NCI-H748 (cell line): ENCODE measurements at regions not wholly inside any gene's neighbourhood (a gene's known extent, or its start where the extent isn't known, plus 50 kb on each side); places are given as distances from the start of the nearest gene placed in this dataset.

Experiments used
- DNase-seq: peaks from one replicate; lab custom pipeline; 2025; ENCODE audit not compliant: unreplicated experiment; lab: John Stamatoyannopoulos, UW

DNA sequence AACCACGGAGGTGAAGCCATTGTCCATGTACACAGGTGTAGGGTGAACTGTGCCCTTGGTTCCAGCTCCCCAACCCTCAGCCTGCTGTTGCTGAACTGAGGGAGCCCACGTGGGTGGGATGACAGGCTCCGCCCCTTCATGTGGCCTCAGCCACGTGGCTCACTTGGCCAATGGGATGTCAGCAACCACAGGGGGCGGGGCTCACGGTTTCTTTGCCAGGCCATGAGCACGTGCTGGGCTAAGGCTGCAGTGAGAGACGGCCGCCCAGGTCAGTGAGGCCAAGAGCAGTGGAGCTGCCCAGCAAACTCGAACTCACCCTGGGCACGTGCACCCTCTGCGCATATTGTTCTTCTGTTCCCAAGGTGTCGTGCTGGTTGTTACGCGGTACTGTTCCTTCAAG is 282.6 kb downstream of the IRF8 start:
- no peak for DNase-seq

GRCh38 chr16:86184185-86184584 is 285.2 kb downstream of the IRF8 start:
- DNase-seq: no peak

GRCh38 chr16:86185089-86185488 is 286.1 kb downstream of the IRF8 start:
- DNase-seq: no peak

GRCh38 chr16:86186313-86186712 is 287.4 kb downstream of the IRF8 start:
- DNase-seq: no peak

- DNase-seq: no peak
Measured at GRCh38 chr16:86189934-86190333, 291.0 kb downstream of the IRF8 start.

GRCh38 chr16:86191663-86192062 is 292.7 kb downstream of the IRF8 start:
- no peak for DNase-seq

DNA sequence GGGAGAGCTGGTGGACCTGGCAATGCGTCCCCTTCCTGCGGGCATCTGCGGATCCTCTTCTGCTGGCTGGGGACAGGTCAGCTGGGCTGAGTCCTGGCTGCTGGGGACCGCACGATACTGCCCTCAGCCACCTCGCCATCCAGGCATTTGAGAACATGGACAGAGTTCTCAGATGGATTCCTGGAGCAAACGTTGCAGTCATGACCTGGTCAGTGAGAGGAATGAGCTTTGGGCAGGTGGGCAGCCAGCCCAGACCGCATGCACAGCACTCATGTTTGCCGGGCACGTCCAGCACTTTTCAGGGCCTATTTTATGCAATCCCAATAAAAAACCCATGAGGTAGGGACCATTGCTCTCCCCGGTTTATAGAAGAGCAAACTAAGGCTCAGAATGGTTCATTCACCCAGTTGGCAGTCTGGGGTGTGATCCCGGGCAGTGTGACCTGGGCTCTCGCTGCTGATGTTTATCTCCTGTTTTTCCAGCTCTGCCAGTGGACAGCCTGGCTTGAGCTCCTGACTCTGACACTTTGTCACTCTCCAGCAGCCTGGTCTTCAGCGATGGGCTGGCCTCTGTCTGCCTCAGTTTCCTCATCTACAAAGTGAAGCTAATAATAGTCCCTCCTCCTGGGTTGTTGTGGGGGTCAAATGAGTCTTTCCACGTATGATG is 294.7 kb downstream of the IRF8 start:
- no peak for DNase-seq

DNA sequence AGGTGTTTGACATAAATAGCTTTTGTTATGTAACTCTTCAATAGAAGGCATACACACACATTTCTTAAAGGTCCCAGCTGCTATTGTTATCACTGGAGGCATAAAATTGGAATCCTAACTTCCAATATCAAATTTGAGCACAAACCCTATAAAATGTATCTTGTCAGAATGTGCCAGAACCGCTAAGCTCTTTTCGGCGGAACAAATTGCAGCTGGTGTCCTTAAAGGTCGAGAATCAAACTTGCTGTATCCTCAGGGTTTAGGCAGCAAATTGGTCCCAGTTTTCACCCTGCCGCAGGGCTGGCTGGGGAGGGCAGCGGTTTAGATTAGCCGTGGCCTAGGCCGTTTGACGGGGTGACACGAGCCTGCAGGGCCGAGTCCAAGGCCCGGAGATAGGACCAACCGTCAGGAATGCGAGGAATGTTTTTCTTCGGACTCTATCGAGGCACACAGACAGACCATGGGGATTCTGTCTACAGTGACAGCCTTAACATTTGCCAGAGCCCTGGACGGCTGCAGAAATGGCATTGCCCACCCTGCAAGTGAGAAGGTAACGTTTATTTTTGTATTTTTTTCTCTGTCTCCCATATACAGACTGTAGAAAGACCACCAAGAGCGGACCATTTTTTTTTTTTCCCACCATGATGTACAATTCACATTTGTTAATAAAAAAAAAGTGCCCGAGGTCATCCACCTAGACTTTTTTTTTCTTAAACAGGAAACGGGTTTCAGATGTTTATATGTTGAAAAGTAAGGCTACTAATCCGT is 297.1 kb downstream of the IRF8 start:
- no peak for DNase-seq

DNA sequence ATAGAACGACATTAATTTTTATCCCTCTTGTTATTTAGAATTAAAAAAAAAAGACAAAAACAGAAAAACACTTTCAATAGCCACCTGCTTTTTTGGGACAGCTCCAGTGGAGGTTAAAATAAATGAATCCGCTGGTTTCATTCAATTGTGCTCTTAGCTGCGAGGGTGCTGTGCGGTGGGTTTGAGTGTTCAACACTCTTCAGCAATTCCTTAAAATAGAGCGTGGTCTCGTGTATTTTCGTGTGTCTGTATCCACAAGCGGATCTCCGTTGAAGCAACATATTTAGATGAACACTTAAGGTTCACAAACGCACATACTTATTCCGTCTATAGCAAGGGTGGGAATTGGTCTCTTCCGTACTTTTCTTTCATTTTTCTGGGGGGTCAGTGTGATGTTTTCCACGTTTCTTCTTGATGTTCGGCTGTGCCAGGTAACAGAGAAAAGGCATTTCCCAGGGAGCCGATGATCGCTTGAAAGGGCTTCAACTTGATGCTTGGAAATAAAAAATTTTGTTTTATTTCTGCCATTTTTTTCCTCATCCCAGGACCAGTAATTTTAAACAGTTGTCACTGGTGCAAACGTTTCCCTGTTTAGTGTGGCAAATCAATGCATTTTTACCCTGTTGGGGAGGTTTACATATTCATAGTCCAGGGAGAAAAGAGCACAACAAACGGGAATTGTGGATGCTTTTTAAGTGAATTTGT is 297.9 kb downstream of the IRF8 start:
- no peak for DNase-seq

DNA sequence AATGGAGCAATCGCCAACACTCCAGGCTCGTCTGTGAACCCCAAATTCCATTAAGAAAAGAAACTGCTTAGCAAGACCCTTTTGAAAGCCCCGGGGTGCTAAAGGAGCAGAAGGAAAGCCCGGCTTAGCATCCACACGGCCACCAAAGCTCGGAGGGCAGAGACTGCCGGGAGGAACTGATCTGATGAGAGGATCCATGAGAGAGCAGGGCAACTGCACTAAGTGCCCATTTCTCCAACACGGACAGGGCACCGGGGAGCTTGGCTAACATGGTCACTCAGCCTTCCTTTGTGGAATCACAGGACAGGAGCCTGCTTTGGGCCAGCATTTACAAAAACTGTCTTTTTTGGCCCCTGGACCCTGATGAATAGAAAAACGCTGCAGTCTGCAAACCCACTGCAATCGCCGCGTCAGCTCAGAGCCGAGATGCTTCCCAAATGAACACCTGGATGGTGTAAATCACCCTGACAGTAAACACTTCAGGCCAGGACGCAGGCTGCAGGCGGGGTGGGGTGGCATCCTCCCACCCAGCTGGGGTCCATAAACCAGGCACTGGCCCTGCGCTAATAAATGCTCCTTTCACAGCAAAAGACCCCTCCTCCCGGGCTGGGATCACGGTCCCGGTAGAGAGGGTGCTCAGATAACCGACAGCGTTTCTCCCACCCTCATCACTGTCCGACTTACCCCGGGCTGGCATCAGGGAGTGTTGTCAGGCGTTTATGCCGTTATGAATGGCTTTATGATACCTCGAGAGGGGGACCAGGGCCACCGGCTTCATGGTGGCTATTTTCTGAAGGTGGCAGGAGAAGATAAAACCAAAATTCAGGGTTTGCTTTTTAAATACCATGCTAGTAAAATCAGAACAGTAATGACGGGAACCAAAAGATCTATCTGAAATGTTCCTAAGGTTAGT is 299.5 kb downstream of the IRF8 start:
- peak; percentile 43 for DNase-seq

DNA sequence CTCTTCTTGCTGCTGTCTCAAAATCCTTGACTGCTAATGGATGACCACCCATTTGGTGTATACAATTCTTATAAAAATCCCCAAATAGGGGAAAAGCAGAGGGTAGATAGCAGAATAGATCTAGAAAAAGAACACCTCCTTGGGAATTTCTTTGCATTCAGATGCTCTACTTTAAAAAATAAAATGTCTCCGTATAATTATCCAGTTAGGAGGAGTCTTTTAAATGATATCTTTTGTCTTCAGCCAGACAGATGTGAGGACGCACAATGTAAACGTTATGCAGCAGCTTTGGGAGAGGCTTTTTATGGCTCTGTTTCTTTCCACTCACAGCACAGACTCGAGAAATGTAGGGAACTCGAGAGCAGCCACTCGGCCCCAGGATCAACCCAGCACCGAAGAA is 300.2 kb downstream of the IRF8 start:
- DNase-seq: no peak

DNA sequence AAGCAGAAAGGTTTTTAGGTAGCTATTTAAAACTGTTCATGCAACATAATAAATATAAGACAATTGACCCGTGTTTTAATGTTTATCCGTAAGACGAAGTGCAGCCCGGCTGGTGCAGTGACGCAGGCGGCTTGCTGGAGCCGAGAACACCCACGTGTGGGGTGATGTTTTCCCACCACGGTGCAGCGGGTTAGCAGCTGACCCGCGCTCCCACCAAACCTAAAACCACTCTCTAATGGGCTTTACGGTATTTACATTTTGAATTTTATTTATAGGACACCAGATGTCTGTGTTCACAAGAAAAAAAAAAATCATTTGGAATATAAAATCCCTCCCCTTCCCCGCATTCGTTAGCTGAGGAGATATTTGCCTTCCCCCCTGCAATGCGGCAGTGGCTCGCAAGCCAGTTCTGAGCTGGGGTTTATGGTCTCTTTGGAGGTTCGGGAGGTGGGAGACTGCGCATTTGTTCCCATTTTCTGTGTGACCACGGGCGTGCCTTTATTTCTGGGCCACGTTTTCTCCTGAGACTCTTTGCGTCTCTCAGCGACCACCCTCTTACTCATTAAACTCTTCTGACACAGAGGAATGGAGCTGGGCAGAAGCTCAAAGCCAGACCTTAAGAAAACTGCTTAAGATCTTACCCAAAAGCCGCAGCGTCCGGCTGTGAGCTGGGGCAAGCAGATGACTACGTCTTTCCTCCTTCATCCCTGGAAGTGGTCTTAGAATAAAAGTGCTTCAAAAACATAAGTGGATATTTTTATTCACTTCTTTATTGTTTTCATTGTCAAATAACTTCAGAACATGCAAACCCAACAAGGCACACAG is 301.1 kb downstream of the IRF8 start:
- no peak for DNase-seq

- no peak for DNase-seq
Measured at GRCh38 chr16:86200722-86201121, 301.8 kb downstream of the IRF8 start.

GRCh38 chr16:86201746-86202145 is 302.8 kb downstream of the IRF8 start:
- DNase-seq: no peak

DNA sequence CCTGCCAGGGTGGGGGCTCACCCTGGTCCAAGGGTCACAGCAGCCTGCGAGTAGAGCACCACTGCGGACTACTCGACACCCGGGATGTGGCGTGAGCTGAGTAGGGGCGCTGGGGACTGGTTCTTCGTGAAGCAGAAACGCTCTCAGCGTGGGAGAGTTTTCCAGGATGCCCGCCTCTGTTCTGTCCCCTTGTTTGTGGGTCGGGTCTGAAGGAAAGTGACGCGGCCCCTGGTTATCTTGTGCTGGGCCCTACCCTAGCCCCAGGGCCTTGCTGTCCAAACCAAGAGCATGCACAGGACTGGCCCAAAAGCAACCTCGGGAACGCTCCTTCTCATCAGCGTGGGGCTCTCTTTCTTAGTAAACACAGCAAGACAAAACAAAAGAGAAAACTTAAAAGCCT is 303.3 kb downstream of the IRF8 start:
- no peak for DNase-seq

GRCh38 chr16:86202760-86203426 is 303.9 kb downstream of the IRF8 start:
- no peak for DNase-seq

DNA sequence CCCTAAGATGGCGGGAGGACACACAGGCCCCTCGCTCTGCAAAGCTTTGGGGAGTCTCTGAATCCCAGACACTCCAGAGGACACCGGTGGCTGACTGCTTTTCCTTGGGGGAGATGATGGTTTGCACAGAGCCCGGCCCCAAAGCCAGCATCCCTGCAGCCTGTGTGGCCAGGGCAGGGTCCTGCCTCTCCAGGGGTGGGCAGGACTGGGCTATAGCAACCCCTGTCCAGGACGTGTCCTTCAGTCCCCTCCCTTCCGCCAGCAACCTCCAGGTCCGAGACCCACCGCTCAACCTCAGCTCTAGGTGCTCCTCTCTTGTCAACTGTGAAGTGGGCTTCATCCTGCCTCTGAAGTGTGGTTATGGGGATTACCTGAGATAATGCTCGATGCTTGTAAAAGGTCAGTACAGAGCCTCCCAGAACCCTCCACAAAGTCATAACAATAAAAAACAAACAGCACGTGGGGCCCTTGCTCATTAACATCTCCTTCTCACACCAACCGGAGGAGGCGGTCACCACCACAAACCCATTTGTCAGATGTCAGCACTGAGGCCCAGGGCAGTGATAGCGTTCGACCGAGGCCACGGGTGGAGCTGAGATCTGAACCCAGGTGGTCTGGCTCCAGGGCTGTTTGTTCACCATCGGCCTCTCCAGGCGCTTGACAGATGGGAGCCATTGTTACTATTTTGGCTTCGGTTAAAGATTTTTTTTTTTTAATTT is 304.8 kb downstream of the IRF8 start:
- DNase-seq: no peak

DNA sequence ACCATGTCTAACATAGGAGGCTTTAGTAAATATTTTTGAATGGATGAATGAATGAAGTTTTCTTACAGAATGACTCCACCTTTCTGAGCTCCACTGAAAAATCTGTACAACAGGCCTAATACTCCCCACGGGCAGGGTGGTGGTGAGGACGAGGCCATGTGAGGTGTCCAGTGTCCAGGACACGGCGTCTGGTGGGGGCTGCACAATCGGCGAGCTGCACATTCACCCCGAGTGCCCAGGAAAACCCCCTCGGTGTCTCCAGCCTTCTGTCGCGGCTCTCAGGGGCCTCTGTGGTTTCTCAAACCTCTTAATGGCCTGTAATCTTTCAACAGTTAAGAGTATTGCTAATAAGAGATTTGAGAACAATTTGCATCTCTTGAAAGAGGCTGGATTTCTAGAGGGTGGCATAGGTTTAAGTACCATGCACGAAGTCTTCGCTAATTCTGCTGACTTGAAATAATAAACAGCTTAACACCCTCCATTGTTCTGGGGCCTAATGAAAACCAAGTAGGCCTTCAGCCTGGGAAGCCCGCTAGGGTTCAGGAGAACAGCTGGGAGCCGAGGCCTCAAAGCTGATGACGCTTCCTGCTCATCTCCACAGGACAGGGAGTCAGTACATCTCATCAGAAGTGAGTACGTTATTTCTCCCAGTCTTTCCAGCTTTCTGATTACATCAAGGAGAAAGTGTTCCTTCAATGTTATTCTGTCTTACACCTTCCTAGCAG is 304.6 kb upstream of the FOXF1 start:
- no peak for DNase-seq
